OCI-LY1 (cell line): ENCODE measurements at regions not wholly inside any gene's neighbourhood (a gene's known extent, or its start where the extent isn't known, plus 50 kb on each side); places are given as distances from the start of the nearest gene placed in this dataset.

Experiments used
- H2AFZ ChIP-seq: fragments of 200-600 bp; sonication (generic), shearing (Covaris generic); 2 replicates; pipeline ENCODE4 v1.6.0; 2014; ENCODE audit warnings: antibody characterized with exemption, mild to moderate bottlenecking, low read length
- H3F3A ChIP-seq: fragments of 200-600 bp; sonication (generic), shearing (Covaris generic); 2 replicates; pipeline ENCODE4 v1.6.0; 2014; ENCODE audit warnings: mild to moderate bottlenecking, antibody characterized with exemption, low read length, moderate library complexity; ENCODE audit not compliant: insufficient read depth
- H3K27ac ChIP-seq: fragments of 200-600 bp; sonication (generic); 2 replicates; pipeline ENCODE4 v1.5.1; 2014; ENCODE audit warnings: low read length, mixed run types, mild to moderate bottlenecking, low read depth; ENCODE audit not compliant: poor library complexity, severe bottlenecking
- H3K27me3 ChIP-seq: fragments of 200-600 bp; sonication (generic); 2 replicates; pipeline ENCODE4 v1.6.0; 2014; ENCODE audit warnings: antibody characterized with exemption, mild to moderate bottlenecking, low read length, moderate library complexity; ENCODE audit not compliant: insufficient read depth
- H3K36me3 ChIP-seq: fragments of 200-600 bp; sonication (generic); 2 replicates; pipeline ENCODE4 v1.6.1; 2014; ENCODE audit warnings: mild to moderate bottlenecking, antibody characterized with exemption, low read length, moderate library complexity, mixed read lengths; ENCODE audit not compliant: insufficient read depth
- H3K4me1 ChIP-seq: fragments of 200-600 bp; sonication (generic); 2 replicates; pipeline ENCODE4 v1.5.1; 2014; ENCODE audit warnings: mild to moderate bottlenecking, low read length, moderate library complexity; ENCODE audit not compliant: insufficient read depth, severe bottlenecking
- H3K4me2 ChIP-seq: fragments of 200-600 bp; sonication (generic), shearing (Covaris generic); 2 replicates; pipeline ENCODE4 v1.6.1; 2014; ENCODE audit warnings: low read length
- H3K4me3 ChIP-seq: fragments of 200-600 bp; sonication (generic); 2 replicates; pipeline ENCODE4 v1.5.1; 2014; ENCODE audit warnings: low read length, low read depth, mild to moderate bottlenecking, mixed read lengths; ENCODE audit not compliant: poor library complexity, severe bottlenecking
- H3K79me2 ChIP-seq: fragments of 200-600 bp; shearing (Covaris generic); 2 replicates; pipeline ENCODE4 v1.6.1; 2016; ENCODE audit warnings: mixed run types, low read length, mixed read lengths; ENCODE audit not compliant: insufficient read depth
- H3K9ac ChIP-seq: fragments of 200-600 bp; sonication (generic), shearing (Covaris generic); 2 replicates; pipeline ENCODE4 v1.6.1; 2014; ENCODE audit warnings: mild to moderate bottlenecking, low read length, mixed read lengths
- H3K9me2 ChIP-seq: fragments of 200-600 bp; sonication (generic), shearing (Covaris generic); 2 replicates; pipeline ENCODE4 v1.6.1; 2014; ENCODE audit warnings: low read depth, mild to moderate bottlenecking, low read length, mixed read lengths
- H3K9me3 ChIP-seq: fragments of 200-600 bp; shearing (Covaris generic); 2 replicates; pipeline ENCODE4 v1.6.1; 2014; ENCODE audit warnings: low read length, mixed read lengths
- H4K20me1 ChIP-seq: fragments of 200-600 bp; sonication (generic), shearing (Covaris generic); 2 replicates; pipeline ENCODE4 v1.6.0; 2016; ENCODE audit warnings: mild to moderate bottlenecking, low read length; ENCODE audit not compliant: insufficient read depth
- CTCF ChIP-seq: fragments of 200-600 bp; sonication (generic), shearing (Covaris generic); IDR thresholded peaks from 2 replicates; pipeline ENCODE4 v1.5.1; 2017; ENCODE audit warnings: mild to moderate bottlenecking, antibody characterized with exemption, low read length, moderate library complexity, mixed read lengths
- EZH2 ChIP-seq: fragments of 200-600 bp; sonication (generic), shearing (Covaris generic); IDR thresholded peaks from 2 replicates; pipeline ENCODE4 v1.8.0; 2017; ENCODE audit warnings: borderline replicate concordance, mixed run types, mild to moderate bottlenecking, antibody characterized with exemption, low read length, moderate library complexity, mixed read lengths

DNA sequence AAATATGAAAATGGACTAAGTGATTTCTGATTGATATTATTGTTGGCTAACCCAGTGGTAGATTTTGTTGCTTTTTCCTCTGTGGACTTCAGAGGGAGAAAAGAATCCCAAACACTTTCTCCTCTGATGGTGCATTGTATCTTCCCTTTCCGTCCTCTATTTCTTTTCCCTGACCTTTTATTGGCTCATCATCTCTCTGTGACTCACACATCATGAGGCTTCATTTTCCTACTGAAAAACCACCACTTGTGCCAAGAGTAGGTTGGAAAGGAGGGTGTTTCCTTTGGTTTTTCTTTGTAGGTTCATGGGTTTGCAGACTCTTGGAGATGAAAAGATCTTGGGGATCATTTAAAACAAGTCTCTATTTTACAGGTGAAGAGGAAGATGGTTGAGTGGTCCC lies 311.7 kb upstream of the JAG1 start:
- no peaks in the 10 kb centered on the region for H3K27me3 ChIP-seq
- H4K20me1 ChIP-seq = no peaks in the 10 kb centered on the region
- no peak for TF ChIP-seq CTCF
- H3K36me3 ChIP-seq = no peaks in the 10 kb centered on the region
- H3F3A ChIP-seq = no peaks in the 10 kb centered on the region
- no peaks in the 10 kb centered on the region for H3K4me1 ChIP-seq
- H3K79me2 ChIP-seq = no peaks in the 10 kb centered on the region
- H3K9me2 ChIP-seq = no peaks in the 10 kb centered on the region
- H3K27ac ChIP-seq = no peak overlapping the region
- H3K9me3 ChIP-seq = no peaks in the 10 kb centered on the region
- no peak overlapping the region for H2AFZ ChIP-seq
- H3K4me2 ChIP-seq = no peak overlapping the region
- no peak overlapping the region for H3K9ac ChIP-seq
- no peak overlapping the region for H3K4me3 ChIP-seq

DNA sequence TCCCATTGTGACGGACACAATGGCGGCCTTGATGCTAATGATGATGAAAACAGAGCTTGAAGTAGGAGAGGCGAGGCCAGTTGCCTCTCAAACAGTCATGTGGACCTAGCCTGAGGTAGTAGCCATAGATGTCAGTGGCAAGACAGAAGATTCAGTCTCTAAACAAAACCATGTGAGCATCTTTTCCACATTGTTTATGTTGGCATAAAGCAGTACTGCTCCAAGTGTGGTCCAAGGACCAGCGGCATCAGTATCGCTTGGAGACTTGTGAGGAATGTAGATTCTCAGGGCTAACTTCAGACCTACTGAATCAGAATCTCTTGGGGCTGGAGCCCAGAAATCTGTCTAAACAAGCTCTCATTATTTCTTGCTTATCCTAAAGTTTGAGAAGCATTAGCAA lies 312.8 kb upstream of the JAG1 start:
- Histone ChIP-seq H3K79me2 (no peaks in the 10 kb centered on the region), H4K20me1 (no peaks in the 10 kb centered on the region), H3K9ac (no peak overlapping the region), H3K9me3 (no peaks in the 10 kb centered on the region), H3K4me3 (no peak overlapping the region), H3K27ac (no peak overlapping the region), H3F3A (no peaks in the 10 kb centered on the region), H3K27me3 (no peaks in the 10 kb centered on the region), H3K36me3 (no peaks in the 10 kb centered on the region), H2AFZ (no peak overlapping the region), H3K4me2 (no peak overlapping the region), H3K9me2 (no peaks in the 10 kb centered on the region), H3K4me1 (no peaks in the 10 kb centered on the region)
- no peak for TF ChIP-seq CTCF
- no peak for TF ChIP-seq EZH2

DNA sequence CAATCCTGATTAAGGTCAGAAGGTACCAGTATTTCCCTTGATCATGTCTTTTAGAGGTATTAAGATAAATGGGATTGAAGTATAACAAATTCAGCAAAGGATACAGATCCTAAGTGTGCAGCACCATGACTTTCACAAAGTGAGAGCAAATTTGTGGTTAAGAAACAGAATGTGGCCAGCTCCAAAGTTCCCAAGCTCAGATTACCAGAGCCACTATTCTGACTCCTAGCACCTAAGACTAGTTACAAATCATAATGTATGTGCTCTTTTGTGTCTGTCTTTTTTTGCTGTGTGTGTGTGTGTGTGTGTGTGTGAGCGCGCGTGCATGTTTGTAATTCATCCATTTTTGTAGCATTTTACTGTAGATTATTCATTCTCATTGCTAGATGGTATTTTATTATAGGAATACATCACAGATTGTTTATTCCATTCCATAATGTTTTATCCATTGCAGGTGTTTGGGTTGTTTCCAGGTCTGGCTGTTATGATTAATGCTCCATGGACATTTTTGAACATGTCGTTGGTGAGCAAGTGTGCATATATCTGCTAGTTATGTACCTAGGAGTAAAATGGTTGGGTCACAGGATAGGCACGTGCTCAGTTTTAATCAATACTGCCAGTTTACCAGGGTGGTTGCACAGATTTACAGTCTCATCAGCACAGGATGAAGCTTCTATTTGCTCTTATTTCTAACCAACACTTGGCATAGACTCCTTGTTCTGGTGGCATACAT lies 314.0 kb upstream of the JAG1 start:
- H3K27ac ChIP-seq = no peak overlapping the region
- H3K27me3 ChIP-seq = no peaks in the 10 kb centered on the region

More for the DNA sequence above, 314.0 kb upstream of the JAG1 start:
- no peak overlapping the region for H2AFZ ChIP-seq
- no peaks in the 10 kb centered on the region for H3K9me2 ChIP-seq
- H3K79me2 ChIP-seq = no peaks in the 10 kb centered on the region
- no peak for TF ChIP-seq CTCF
- no peak for TF ChIP-seq EZH2
- no peak overlapping the region for H3K4me2 ChIP-seq
- H3F3A ChIP-seq = no peaks in the 10 kb centered on the region
- no peaks in the 10 kb centered on the region for H3K9me3 ChIP-seq
- H4K20me1 ChIP-seq = no peaks in the 10 kb centered on the region
- no peak overlapping the region for H3K4me3 ChIP-seq
- no peaks in the 10 kb centered on the region for H3K36me3 ChIP-seq
- H3K9ac ChIP-seq = no peak overlapping the region
- no peaks in the 10 kb centered on the region for H3K4me1 ChIP-seq
